HG02588 (cell line): ENCODE measurements at regions not wholly inside any gene's neighbourhood (a gene's known extent, or its start where the extent isn't known, plus 50 kb on each side); places are given as distances from the start of the nearest gene placed in this dataset.
"Not testable (repeated sequence)": the region's sequence is repeated elsewhere in the genome, so short reads cannot be mapped to it uniquely, and the experiment has no call there.

Source experiments
- ATAC-seq: cut with Tn5 transposase; IDR thresholded peaks from one replicate; pipeline ENCODE4 v1.9.1; 2021; ENCODE audit warnings: mild to moderate bottlenecking, moderate library complexity; ENCODE audit not compliant: unreplicated experiment

GRCh38 chr2:88988617-88989016 lies 297.1 kb downstream of the RPIA start:
- ATAC-seq = not testable (repeated sequence)

DNA sequence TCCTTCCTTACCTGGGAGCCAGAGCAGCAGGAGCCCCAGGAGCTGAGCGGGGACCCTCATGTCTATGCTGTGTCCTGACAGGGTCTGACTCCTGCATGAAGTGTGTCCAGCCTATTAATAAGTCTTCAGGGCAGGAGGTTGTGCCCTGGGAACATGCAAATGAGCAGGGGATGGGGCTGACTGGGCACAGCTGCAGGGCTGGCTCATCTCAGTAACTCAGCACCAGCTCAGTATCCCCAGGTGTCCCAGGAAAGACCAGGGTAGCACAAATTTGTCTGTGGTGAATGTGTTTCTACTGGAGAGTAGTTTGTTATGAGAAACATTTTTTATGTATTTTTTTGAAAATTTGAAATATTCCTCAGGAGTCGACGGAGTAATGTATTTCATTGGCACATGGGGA lies 301.3 kb downstream of the RPIA start:
- not testable (repeated sequence) for ATAC-seq

- not testable (repeated sequence) for ATAC-seq
Measured at GRCh38 chr2:88994856-88995255, 303.4 kb downstream of the RPIA start.

DNA sequence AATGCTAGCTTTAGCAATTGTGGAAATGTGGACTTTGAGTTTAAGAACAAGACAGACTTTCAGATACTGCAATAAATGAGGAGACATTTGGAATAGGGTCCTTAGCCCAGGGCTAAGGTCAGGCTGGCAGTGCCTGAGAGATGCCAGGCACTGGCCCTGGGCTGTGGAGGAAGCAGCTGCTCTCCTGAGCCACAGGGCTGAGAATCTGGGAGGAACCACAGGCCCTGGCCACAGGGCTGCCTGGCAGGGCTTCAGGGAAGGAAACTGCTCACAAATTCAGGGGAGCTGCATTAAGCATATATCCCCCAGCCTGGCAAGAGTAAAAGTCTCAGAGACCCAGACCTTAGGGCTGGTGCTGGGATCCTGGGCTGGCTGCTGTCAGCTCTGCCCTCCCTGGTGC lies 305.1 kb downstream of the RPIA start:
- ATAC-seq = not testable (repeated sequence)

- ATAC-seq = no peak
Measured at GRCh38 chr2:88999365-88999764, 307.9 kb downstream of the RPIA start.

DNA sequence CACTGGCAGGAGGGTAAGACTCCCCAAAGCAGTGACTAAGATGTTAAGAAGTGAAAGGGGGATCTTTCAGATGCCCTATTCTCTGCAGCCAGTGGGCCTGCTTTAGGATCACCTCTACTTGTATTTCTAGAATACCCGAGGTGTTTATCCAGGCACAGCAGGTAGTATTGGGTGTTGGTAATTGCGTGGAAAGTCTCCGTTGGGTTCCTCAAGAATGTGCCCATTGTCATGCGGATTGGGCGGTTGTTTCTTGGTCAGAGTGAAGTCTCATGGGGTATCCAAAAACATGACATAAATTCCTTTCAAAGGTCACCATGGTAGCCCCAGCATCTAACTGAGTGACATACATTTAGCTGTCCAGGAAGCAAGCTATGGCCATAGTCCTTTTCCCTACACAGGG lies 308.8 kb downstream of the RPIA start:
- no peak for ATAC-seq

- ATAC-seq = not testable (repeated sequence)
Measured at GRCh38 chr2:89004238-89004637, 312.8 kb downstream of the RPIA start.

DNA sequence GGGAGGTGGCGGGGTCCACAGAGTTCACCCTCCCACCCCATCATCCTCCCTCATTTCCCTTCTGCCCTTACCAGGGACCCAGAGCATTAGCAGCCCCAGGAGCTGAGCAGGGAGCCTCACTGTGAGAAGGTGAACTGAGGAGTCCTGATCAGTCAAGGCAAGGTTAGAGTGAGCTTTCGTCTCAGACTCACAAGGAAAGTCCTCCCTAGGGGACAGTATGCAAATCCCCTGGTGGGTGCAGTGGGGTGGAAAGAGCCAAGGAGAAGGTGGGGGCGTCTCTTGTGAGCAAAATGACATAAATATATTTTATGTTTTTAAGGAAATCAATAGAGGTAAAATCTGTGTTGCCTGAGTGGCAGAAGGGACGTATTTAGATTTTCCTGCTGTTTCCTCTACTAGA lies 329.1 kb downstream of the RPIA start:
- not testable (repeated sequence) for ATAC-seq

DNA sequence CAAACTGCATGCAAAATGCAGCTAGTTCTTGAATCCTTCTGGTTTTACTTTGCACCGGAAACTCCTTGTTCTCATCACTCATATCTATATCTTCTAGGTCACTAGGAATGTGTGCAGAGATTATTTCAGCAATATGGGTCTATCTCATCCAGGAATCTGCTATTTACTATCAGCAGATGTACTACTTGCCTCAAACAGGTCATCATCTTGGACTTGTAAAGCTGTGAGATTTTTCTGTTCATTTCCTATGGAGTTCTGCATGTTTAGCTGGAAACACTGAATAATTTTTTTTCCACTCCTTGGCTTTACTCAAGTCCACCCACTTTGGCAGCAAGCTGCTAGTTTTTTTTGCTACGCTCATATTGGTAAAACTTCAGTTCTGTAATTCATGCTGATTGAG lies 334.8 kb downstream of the RPIA start:
- ATAC-seq = not testable (repeated sequence)

- ATAC-seq = not testable (repeated sequence)
Measured at GRCh38 chr2:89027115-89027514, 335.6 kb downstream of the RPIA start.

- ATAC-seq = not testable (repeated sequence)
Measured at GRCh38 chr2:89027536-89027935, 336.1 kb downstream of the RPIA start.

DNA sequence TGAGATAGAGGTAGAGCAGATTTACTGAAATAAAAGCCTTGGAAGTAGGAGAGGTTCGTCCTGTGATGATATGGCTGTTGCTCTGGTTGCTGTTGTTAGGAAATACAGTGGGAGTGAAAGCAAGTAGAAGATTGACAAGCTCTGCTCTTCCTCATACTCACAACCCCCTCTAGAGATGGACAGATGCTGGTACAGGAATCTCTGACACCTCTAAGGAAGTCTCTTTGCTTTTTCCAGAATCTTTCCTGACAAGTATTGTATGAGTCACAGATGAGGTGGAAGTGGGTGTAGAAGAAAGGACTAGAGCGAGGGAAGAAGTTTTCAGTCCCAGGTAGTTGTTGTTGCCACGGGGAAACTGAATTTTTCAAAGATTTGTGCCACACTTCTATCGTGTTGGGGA lies 337.8 kb downstream of the RPIA start:
- ATAC-seq = not testable (repeated sequence)

DNA sequence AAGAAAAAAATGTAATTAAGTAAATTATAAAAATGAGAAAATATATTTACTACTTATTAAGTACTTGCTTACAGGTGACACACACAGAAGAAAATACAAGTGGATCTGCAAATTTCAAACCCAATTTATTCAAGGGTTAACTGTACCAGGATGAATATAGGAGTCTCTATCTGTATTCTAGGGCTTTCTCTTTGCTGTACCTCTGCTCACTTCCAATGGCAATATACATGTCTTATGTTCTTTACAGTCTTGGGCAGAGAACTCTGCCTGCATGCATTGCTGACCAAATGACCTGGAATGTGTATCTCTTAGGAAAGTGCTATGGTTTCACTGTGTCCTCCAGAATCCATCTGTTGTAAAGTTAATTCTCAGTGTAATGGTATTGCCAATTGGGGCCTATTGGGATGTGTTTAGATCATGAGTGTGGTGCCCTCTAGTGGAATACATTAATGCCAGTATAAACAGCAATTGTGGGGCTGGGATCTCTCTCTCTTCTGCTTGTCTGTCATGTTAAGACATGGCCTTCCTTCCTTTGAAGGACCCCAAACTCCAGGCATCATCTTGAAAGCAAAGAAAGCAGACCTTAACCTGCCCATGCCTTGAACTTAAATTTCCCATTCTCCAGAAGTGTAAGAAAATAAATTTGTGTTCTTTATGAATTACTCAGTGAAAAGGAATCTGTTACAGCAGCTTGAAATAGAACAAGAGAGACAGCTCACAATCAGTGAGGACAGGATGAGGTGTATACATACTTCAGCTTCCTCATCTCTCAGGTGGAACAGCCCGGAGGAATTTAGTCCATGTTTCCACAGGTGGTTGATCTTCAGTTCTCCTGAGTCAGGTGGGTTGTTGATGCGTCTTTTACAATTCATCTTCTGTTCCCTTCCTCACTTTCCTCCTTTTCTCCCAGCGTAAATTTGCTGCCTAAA lies 356.9 kb downstream of the RPIA start:
- not testable (repeated sequence) for ATAC-seq

DNA sequence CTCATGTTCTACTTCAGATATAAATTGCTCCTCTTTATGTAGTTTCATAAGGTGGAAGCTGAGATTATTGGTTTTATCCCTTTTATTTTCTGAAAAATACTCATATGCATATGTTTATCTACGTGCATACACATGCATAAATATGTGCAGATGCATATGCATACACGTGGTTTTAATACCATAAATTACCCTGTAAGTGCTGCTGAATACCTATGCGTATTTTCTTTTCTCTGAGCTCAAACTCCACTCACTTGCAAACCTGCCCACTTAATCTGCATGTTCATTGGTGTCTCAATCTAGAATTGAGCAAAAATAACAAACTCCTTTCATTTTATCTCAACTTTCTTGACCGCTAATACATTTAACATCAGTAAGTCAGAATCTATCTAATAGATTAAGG lies 367.1 kb downstream of the RPIA start:
- not testable (repeated sequence) for ATAC-seq

- not testable (repeated sequence) for ATAC-seq
Measured at GRCh38 chr2:89061174-89061573, 369.7 kb downstream of the RPIA start.

DNA sequence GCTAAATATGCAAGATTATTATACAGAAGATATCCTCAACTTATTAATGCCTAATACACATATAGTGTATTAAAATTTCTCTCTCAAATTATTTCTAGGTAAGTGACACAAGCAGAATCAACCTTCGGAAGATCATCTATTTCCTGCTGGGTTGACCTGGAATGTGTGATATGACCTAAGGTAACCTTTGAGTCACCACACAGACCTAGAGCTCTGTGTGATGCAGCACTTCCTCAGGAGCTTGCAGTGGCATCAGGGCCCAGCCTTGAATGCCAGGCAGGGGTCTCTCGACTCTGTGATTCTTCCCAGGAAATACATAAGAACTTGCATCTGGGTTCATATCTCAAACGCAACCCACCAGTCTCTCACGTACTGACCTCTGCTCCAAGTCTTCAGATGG lies 385.3 kb downstream of the RPIA start:
- not testable (repeated sequence) for ATAC-seq

- ATAC-seq = not testable (repeated sequence)
Measured at GRCh38 chr2:89092911-89093310, 401.4 kb downstream of the RPIA start.

DNA sequence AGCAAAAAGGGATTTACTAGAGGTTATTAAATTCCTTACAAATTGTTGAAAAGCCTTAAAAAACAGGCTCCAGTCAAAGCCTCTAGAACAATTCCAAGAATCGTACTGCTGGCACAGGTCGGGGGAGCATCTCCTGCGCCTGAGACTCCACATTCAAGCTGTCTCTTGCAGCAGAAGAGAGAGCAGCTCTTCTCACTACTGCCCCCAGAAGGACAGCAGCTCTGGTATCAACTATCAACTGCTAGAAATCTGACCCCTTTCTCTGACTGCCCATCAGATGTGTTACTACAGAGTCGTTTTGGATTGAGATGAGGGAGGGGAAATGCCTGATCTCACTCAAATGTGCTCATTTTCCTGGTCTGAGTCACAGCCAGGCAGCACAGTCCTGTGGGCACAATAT lies 403.6 kb downstream of the RPIA start:
- not testable (repeated sequence) for ATAC-seq

GRCh38 chr2:89102587-89102986 lies 411.1 kb downstream of the RPIA start:
- ATAC-seq = not testable (repeated sequence)

- not testable (repeated sequence) for ATAC-seq
Measured at GRCh38 chr2:89106369-89107019, 415.0 kb downstream of the RPIA start.

DNA sequence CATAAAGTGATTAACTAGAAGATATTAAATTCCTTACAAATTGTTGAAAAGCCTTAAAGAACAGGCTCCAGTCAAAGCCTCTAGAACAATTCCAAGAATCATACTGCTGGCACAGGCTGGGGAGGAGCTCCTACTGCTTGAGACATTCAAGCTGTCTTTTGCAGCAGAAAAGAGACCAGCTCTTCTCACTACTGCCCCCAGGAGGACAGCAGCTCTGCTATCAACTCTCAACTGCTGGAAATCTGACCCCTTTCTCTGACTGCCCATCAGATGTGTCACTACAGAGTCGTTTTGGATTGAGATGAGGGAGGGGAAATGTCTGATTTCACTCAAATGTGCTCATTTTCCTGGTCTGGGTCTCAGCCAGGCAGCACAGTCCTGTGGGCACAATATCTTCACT lies 421.0 kb downstream of the RPIA start:
- not testable (repeated sequence) for ATAC-seq

DNA sequence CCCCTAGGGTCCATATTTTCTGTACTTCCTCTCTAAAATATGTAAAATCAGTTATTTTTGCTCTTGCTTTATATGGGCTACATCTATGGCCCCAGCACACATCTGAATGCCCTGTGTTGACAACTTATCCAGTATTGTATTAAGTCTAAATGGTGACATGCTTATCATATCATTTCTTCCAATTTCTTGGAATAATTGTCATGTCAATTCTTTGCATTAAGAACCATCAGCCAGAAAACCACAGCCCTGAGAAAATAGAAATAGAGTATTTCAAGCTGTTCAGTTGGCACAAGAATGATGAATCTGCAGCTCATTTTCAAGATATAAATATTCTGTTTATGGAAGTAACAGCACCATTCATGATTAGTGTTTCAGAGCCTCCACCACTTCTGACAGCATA lies 421.8 kb downstream of the RPIA start:
- not testable (repeated sequence) for ATAC-seq
